Endothelial cell of umbilical vein (primary cell): ENCODE measurements at regions not wholly inside any gene's neighbourhood (a gene's known extent, or its start where the extent isn't known, plus 50 kb on each side); places are given as distances from the start of the nearest gene placed in this dataset.

ENCODE experiments used
- BruUV-seq: library from RNA; stranded (reverse); fragments of 400-500 nt; replicated peaks from 2 replicates; lab custom pipeline; 2021; lab: Mats Ljungman, UMichigan
- CTCF ChIA-PET: fragments of 300-600, 350-600 bp; sonication (Branson Sonifier 250); formaldehyde crosslinking; loops from one replicate; lab custom pipeline; 2021; ENCODE audit warnings: antibody characterized with exemption, inconsistent platforms; lab: Charles Lee
- POLR2A ChIA-PET: fragments of 300-600, 350-600 bp; sonication (Branson Sonifier 250); formaldehyde crosslinking; loops from one replicate; lab custom pipeline; 2021; ENCODE audit warnings: antibody characterized with exemption, inconsistent platforms; lab: Charles Lee
- DNase-seq: peaks from one replicate; pipeline ENCODE4 v3.0.0-alpha.2; 2011; ENCODE audit warnings: low read depth, low spot score
- FAIRE-seq: peaks from 2 replicates; lab custom pipeline; 2011; peaks lifted over from hg19 to GRCh38; lab: Jason Lieb, UNC
- H2AFZ ChIP-seq: 2 replicates; pipeline ENCODE4 v1.6.0; 2012; ENCODE audit warnings: low read depth, low read length, control low read depth, inconsistent platforms
- H3K27ac ChIP-seq: 2 replicates; pipeline ENCODE4 v1.5.1; 2011; ENCODE audit warnings: low read depth, mild to moderate bottlenecking, control low read depth, low read length, moderate library complexity; ENCODE audit not compliant: insufficient read depth
- H3K27me3 ChIP-seq, 2 experiments: 2 replicates each; pipeline versions ENCODE4 v1.6.0 to v1.6.1; 2011; ENCODE audit warnings: low read length in 2 of 2, mixed read lengths in 1 of 2; ENCODE audit not compliant: control insufficient read depth in 2 of 2, insufficient read depth in 2 of 2
- H3K36me3 ChIP-seq, 2 experiments: 2 replicates in 1 of 2; 3 replicates in 1 of 2; pipeline ENCODE4 v1.5.1; 2011; ENCODE audit warnings: low read length in 2 of 2, mild to moderate bottlenecking in 1 of 2, moderate library complexity in 1 of 2; ENCODE audit not compliant: control insufficient read depth in 2 of 2, insufficient read depth in 2 of 2; ENCODE audit errors: extremely low read depth in 1 of 2
- H3K4me1 ChIP-seq: 3 replicates; pipeline ENCODE4 v1.5.1; 2011; ENCODE audit warnings: mild to moderate bottlenecking, low read length; ENCODE audit not compliant: control insufficient read depth, insufficient read depth; ENCODE audit errors: extremely low read depth
- H3K4me2 ChIP-seq: 2 replicates; pipeline ENCODE4 v1.6.1; 2011; ENCODE audit warnings: low read length, control low read depth, mixed read lengths; ENCODE audit not compliant: insufficient read depth
- H3K4me3 ChIP-seq, 3 experiments: fragments of 200-600 bp in 1 of 3; sonication (generic), shearing (Covaris generic) in 1 of 3; replicated peaks in 1 of 3; 2 replicates each; pipeline ENCODE4 v1.5.1; 2011 to 2016; ENCODE audit warnings: control low read depth in 3 of 3, low read length in 3 of 3, mild to moderate bottlenecking in 2 of 3, inconsistent platforms in 1 of 3, low read depth in 1 of 3, moderate library complexity in 1 of 3; ENCODE audit not compliant: insufficient read depth in 1 of 3
- H3K79me2 ChIP-seq: 2 replicates; pipeline ENCODE4 v1.6.0; 2012; ENCODE audit warnings: low read length, inconsistent platforms; ENCODE audit not compliant: control insufficient read depth, insufficient read depth
- H3K9ac ChIP-seq: replicated peaks from 2 replicates; pipeline ENCODE3; 2011; ENCODE audit warnings: low read length, control low read depth; ENCODE audit not compliant: insufficient read depth; ENCODE audit errors: extremely low read depth
- H3K9me1 ChIP-seq: replicated peaks from 3 replicates; pipeline ENCODE4 v1.6.0; 2011; ENCODE audit warnings: mild to moderate bottlenecking, low read length; ENCODE audit not compliant: control insufficient read depth, insufficient read depth; ENCODE audit errors: extremely low read depth
- H3K9me3 ChIP-seq: replicated peaks from 2 replicates; pipeline ENCODE4 v1.5.1; 2012; ENCODE audit warnings: low read length, inconsistent platforms; ENCODE audit not compliant: control insufficient read depth, insufficient read depth
- H4K20me1 ChIP-seq: replicated peaks from 2 replicates; pipeline ENCODE3; 2011; ENCODE audit warnings: mild to moderate bottlenecking, low read length; ENCODE audit not compliant: control insufficient read depth, insufficient read depth; ENCODE audit errors: extremely low read depth
- EZH2 ChIP-seq: IDR thresholded peaks from 2 replicates; pipeline ENCODE4 v1.6.1; 2012; ENCODE audit warnings: borderline replicate concordance, low read depth, mild to moderate bottlenecking, moderate library complexity, low read length, inconsistent platforms; ENCODE audit not compliant: severe bottlenecking
- FOS ChIP-seq: IDR thresholded peaks from 2 replicates; pipeline ENCODE4 v1.6.1; 2011; ENCODE audit warnings: mild to moderate bottlenecking, low read length, moderate library complexity, borderline replicate concordance; ENCODE audit not compliant: insufficient read depth
- GATA2 ChIP-seq: IDR thresholded peaks from 2 replicates; pipeline ENCODE4 v1.7.0; 2011; ENCODE audit warnings: low read depth, mild to moderate bottlenecking, moderate library complexity, mixed read lengths, low read length; ENCODE audit not compliant: insufficient read length, insufficient read depth
- JUN ChIP-seq: IDR thresholded peaks from 2 replicates; pipeline ENCODE4 v1.6.1; 2011; ENCODE audit warnings: borderline replicate concordance, low read depth; ENCODE audit not compliant: insufficient read length, insufficient read depth
- MYC ChIP-seq: IDR thresholded peaks from one replicate; pipeline ENCODE4 v1.6.1; 2011; ENCODE audit warnings: mild to moderate bottlenecking, low read depth, low read length
- POLR2A ChIP-seq: IDR thresholded peaks from 2 replicates; pipeline ENCODE4 v1.6.1; 2012; ENCODE audit warnings: low read depth, mild to moderate bottlenecking, control low read depth, low read length
- POLR2AphosphoS5 ChIP-seq: IDR thresholded peaks from 2 replicates; pipeline ENCODE4 v1.6.1; 2012; ENCODE audit warnings: low read depth, mild to moderate bottlenecking, control low read depth, low read length, moderate library complexity; ENCODE audit not compliant: insufficient read depth
- dilution Hi-C: fragments of 300-500 bp; cut with MboI; formaldehyde crosslinking; loops from one replicate; pipeline ENCODE4 v1.15.0; 2019; ENCODE audit warnings: low sequenced_read_pairs; ENCODE audit not compliant: extremely low pct_ligation_motif_present
- intact Hi-C: fragments of 100-400 bp; cut with micrococcal nuclease; formaldehyde crosslinking; loops from one replicate; pipeline ENCODE4 v1.10.0; 2022
- TF ChIP-seq, protein P1 (sequence below): IDR thresholded peaks from 2 replicates; pipeline ENCODE4 v1.6.1; 2011; ENCODE audit not compliant: insufficient read depth, insufficient read length
- TF ChIP-seq, protein P2 (sequence below), 2 donors: IDR thresholded peaks; 1 replicate in 1 of 2; 2 replicates in 1 of 2; pipeline ENCODE4 v1.5.1; 2011; ENCODE audit warnings: low read length in 2 of 2, mild to moderate bottlenecking in 2 of 2, moderate library complexity in 2 of 2, control low read depth in 1 of 2, inconsistent platforms in 1 of 2, low read depth in 1 of 2; ENCODE audit not compliant: insufficient read depth in 1 of 2; ENCODE audit errors: extremely low read depth in 1 of 2

DNA sequence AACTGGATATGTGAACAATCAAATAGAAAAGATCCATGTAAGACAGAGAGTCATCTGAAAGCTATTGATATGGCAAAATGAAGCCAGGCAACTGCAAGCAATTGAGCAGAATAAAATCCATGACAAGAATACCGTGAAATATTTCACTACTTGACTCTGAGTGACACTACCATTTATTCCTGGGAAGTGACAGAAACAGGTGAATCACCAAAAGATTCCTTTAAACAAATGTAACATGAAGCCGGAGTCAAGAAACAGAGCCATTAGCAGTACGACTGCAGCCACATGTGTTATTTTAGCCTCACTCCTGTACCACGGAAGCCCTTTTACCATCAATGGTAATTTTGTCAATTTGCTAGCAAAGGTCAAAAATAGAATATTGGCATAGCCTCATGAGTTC lies 197.7 kb upstream of the POT1 start:
- peaks cover 10% of the 10 kb centered on the region for H3K4me1 ChIP-seq
- H3K9me3 ChIP-seq: no peaks in the 10 kb centered on the region
- no TSS peak for BruUV-seq
- no peak for TF ChIP-seq EZH2
- TF ChIP-seq JUN: no peak
- TF ChIP-seq, protein P1, sequence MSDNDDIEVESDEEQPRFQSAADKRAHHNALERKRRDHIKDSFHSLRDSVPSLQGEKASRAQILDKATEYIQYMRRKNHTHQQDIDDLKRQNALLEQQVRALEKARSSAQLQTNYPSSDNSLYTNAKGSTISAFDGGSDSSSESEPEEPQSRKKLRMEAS: no peak
- no peak for TF ChIP-seq MYC
- no peak for TF ChIP-seq GATA2
- no peak for TF ChIP-seq FOS
- no peak for TF ChIP-seq POLR2AphosphoS5
- TF ChIP-seq, protein P2, sequence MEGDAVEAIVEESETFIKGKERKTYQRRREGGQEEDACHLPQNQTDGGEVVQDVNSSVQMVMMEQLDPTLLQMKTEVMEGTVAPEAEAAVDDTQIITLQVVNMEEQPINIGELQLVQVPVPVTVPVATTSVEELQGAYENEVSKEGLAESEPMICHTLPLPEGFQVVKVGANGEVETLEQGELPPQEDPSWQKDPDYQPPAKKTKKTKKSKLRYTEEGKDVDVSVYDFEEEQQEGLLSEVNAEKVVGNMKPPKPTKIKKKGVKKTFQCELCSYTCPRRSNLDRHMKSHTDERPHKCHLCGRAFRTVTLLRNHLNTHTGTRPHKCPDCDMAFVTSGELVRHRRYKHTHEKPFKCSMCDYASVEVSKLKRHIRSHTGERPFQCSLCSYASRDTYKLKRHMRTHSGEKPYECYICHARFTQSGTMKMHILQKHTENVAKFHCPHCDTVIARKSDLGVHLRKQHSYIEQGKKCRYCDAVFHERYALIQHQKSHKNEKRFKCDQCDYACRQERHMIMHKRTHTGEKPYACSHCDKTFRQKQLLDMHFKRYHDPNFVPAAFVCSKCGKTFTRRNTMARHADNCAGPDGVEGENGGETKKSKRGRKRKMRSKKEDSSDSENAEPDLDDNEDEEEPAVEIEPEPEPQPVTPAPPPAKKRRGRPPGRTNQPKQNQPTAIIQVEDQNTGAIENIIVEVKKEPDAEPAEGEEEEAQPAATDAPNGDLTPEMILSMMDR (IDR thresholded peaks at IDR 0.05; ENCODE audit: extremely low read depth in 1 of 2, insufficient read depth in 1 of 2, low read depth in 1 of 2, low read length in 2 of 2): no peak
- TF ChIP-seq POLR2A: no peak
- no peak overlapping the region for H3K4me2 ChIP-seq
- peak overlapping the region; percentile 31 for H2AFZ ChIP-seq
- intact Hi-C loops: no loop called here
- no peaks in the 10 kb centered on the region for H3K27me3 ChIP-seq
- FAIRE-seq: no peak
- DNase-seq: no peak
- no peak overlapping the region for H3K27ac ChIP-seq
- H3K4me3 ChIP-seq: no peak overlapping the region
- dilution Hi-C loops: no loop called here
- no peaks in the 10 kb centered on the region for H3K36me3 ChIP-seq
- H3K9me1 ChIP-seq: no peaks in the 10 kb centered on the region
- CTCF ChIA-PET: no interaction called here
- H4K20me1 ChIP-seq: no peaks in the 10 kb centered on the region
- POLR2A ChIA-PET: no interaction called here
- H3K9ac ChIP-seq: no peak overlapping the region
- H3K79me2 ChIP-seq: no peaks in the 10 kb centered on the region
